ENCODE measurements at regions not wholly inside any gene's neighbourhood (a gene's known extent, or its start where the extent isn't known, plus 50 kb on each side); places are given as distances from the start of the nearest gene placed in this dataset.

DNA sequence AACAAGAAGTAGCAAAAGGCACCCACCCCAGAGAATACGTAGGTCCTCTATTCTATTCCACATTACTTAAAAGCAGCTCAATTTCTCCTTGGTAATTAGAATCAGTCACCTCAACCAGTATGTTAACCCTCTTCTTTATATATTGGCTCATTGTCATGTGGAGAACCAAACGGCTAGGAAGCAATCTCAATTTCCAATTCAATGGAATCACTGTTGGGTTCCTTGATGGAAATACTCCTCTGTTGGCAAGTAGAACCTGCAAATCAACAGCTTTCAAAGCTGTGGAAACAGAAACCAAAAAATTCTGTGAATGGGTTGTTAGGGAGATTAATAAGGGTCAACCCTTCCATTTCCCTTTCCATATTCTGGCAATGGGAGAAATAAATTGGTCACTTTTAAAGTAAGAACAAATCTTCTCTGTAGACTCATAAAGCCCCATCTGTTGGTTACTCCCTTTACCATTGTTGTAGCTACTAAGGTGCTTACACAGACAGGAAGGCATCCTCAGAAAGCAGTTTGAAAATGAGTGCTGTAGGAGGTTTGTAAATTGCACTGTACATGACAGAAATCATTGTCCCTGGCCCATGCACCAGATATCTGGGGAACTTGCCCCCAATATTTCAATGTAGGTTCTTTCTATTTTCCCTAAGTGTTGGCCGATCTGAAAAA lies 138.6 kb upstream of the UFM1 start:
- no peak for TF ChIP-seq CTCF (conservative IDR thresholded peaks at IDR 0.05 in 1 of 2, IDR thresholded peaks at IDR 0.05 in 1 of 2; ENCODE audit: low read depth in 1 of 2, low read length in 2 of 2)
- TF ChIP-seq EZH2 (IDR thresholded peaks at IDR 0.05; ENCODE audit: low read length, missing control alignments), result no peak

All from fibroblast of lung (primary cell).